ENCODE measurements at regions not wholly inside any gene's neighbourhood (a gene's known extent, or its start where the extent isn't known, plus 50 kb on each side); places are given as distances from the start of the nearest gene placed in this dataset.
A peak's percentile ranks its signal among the peaks of the same experiment; 100 is the strongest.

- ChIA-PET CTCF (no interaction called here), POLR2A (no interaction called here)
- peaks cover 3% of the 10 kb centered on the region; the same call in 1 of the 2 replicates for H3K9me3 ChIP-seq (ENCODE audit: control insufficient read depth, insufficient read depth, low read depth, low read length)
- no peaks in the 10 kb centered on the region for H3K36me3 ChIP-seq (ENCODE audit: control insufficient read depth in 2 of 2, insufficient read depth in 1 of 2, low read length in 2 of 2)
- no peak overlapping the region for H3K27ac ChIP-seq (ENCODE audit: extremely low read depth, low read depth, low read length)
- TF ChIP-seq ZNF785 (tag by site-specific recombination; IDR thresholded peaks at IDR 0.05) (no peak), SETDB1 (IDR thresholded peaks at IDR 0.05; ENCODE audit: insufficient read length, low read length) (peak; percentile 80)
- H3K4me3 ChIP-seq (ENCODE audit: low read depth, low read length), result no peak overlapping the region
- H3K4me1 ChIP-seq (ENCODE audit: control insufficient read depth, insufficient read depth, low read length), result no peaks in the 10 kb centered on the region
These were observed 1195.2 kb downstream of the TBC1D22A start for GRCh38 chr22:47957649-47958048.

GRCh38 chr22:47954107-47954506 lies 1191.7 kb downstream of the TBC1D22A start:
- Histone ChIP-seq H3K27ac (ENCODE audit: extremely low read depth, low read depth, low read length) (no peak overlapping the region), H3K36me3 (ENCODE audit: control insufficient read depth in 2 of 2, insufficient read depth in 1 of 2, low read length in 2 of 2) (no peaks in the 10 kb centered on the region), H3K4me3 (ENCODE audit: low read depth, low read length) (no peak overlapping the region), H3K9me3 (ENCODE audit: control insufficient read depth, insufficient read depth, low read depth, low read length) (peaks cover 3% of the 10 kb centered on the region; the same call in 1 of the 2 replicates), H3K4me1 (ENCODE audit: control insufficient read depth, insufficient read depth, low read length) (no peaks in the 10 kb centered on the region)
- no peak for TF ChIP-seq ZBTB48 (tag by site-specific recombination; IDR thresholded peaks at IDR 0.05)
- no peak for TF ChIP-seq MYNN (tag by site-specific recombination; IDR thresholded peaks at IDR 0.05; ENCODE audit: borderline replicate concordance)
- TF ChIP-seq ZNF529 (tag by site-specific recombination; IDR thresholded peaks at IDR 0.05; ENCODE audit: insufficient replicate concordance), result no peak
- no peak for TF ChIP-seq ZNF473 (tag by site-specific recombination; IDR thresholded peaks at IDR 0.05)
- no peak for TF ChIP-seq CTCF (tag by site-specific recombination; IDR thresholded peaks at IDR 0.05)
- TF ChIP-seq, protein P1, sequence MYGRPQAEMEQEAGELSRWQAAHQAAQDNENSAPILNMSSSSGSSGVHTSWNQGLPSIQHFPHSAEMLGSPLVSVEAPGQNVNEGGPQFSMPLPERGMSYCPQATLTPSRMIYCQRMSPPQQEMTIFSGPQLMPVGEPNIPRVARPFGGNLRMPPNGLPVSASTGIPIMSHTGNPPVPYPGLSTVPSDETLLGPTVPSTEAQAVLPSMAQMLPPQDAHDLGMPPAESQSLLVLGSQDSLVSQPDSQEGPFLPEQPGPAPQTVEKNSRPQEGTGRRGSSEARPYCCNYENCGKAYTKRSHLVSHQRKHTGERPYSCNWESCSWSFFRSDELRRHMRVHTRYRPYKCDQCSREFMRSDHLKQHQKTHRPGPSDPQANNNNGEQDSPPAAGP (tag by site-specific recombination; IDR thresholded peaks at IDR 0.05), result no peak
- ChIA-PET CTCF (no interaction called here), POLR2A (no interaction called here)

GRCh38 chr22:47944941-47945340 lies 1182.5 kb downstream of the TBC1D22A start:
- Histone ChIP-seq H3K9me3 (ENCODE audit: control insufficient read depth, insufficient read depth, low read depth, low read length) (no peaks in the 10 kb centered on the region; the same call in 1 of the 2 replicates), H3K36me3 (ENCODE audit: control insufficient read depth in 2 of 2, insufficient read depth in 1 of 2, low read length in 2 of 2) (no peaks in the 10 kb centered on the region), H3K27ac (ENCODE audit: extremely low read depth, low read depth, low read length) (no peak overlapping the region), H3K4me1 (ENCODE audit: control insufficient read depth, insufficient read depth, low read length) (no peaks in the 10 kb centered on the region), H3K4me3 (ENCODE audit: low read depth, low read length) (no peak overlapping the region)
- TF ChIP-seq ZFHX2 (tag by site-specific recombination; conservative IDR thresholded peaks at IDR 0.05) (no peak), KLF8 (tag by site-specific recombination; IDR thresholded peaks at IDR 0.05) (no peak), KLF9 (tag by site-specific recombination; IDR thresholded peaks at IDR 0.05; ENCODE audit: low read depth) (no peak), ZNF16 (tag by site-specific recombination; IDR thresholded peaks at IDR 0.05; ENCODE audit: low read depth) (no peak), ZNF785 (tag by site-specific recombination; IDR thresholded peaks at IDR 0.05) (no peak), ZNF157 (tag by site-specific recombination; IDR thresholded peaks at IDR 0.05) (no peak), ZNF416 (tag by site-specific recombination; IDR thresholded peaks at IDR 0.05) (no peak), KLF7 (tag by site-specific recombination; IDR thresholded peaks at IDR 0.05; ENCODE audit: borderline replicate concordance) (no peak), ZNF558 (tag by site-specific recombination; IDR thresholded peaks at IDR 0.05) (no peak), ZNF114 (tag by site-specific recombination; IDR thresholded peaks at IDR 0.05) (no peak)
- TF ChIP-seq, protein P2, sequence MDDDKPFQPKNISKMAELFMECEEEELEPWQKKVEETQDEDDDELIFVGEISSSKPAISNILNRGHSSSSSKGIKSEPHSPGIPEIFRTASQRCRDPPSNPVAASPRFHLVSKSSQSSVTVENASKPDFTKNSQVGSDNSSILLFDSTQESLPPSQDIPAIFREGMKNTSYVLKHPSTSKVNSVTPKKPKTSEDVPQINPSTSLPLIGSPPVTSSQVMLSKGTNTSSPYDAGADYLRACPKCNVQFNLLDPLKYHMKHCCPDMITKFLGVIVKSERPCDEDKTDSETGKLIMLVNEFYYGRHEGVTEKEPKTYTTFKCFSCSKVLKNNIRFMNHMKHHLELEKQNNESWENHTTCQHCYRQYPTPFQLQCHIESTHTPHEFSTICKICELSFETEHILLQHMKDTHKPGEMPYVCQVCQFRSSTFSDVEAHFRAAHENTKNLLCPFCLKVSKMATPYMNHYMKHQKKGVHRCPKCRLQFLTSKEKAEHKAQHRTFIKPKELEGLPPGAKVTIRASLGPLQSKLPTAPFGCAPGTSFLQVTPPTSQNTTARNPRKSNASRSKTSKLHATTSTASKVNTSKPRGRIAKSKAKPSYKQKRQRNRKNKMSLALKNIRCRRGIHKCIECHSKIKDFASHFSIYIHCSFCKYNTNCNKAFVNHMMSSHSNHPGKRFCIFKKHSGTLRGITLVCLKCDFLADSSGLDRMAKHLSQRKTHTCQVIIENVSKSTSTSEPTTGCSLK (tag by site-specific recombination; IDR thresholded peaks at IDR 0.05), result no peak
- TF ChIP-seq, protein P3, sequence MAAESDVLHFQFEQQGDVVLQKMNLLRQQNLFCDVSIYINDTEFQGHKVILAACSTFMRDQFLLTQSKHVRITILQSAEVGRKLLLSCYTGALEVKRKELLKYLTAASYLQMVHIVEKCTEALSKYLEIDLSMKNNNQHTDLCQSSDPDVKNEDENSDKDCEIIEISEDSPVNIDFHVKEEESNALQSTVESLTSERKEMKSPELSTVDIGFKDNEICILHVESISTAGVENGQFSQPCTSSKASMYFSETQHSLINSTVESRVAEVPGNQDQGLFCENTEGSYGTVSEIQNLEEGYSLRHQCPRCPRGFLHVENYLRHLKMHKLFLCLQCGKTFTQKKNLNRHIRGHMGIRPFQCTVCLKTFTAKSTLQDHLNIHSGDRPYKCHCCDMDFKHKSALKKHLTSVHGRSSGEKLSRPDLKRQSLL (tag by site-specific recombination; IDR thresholded peaks at IDR 0.05), result no peak
- ChIA-PET CTCF (interaction anchor here (0.6 to 0.7 kb wide), 2 partner anchors 11 to 381 kb away, joined by 3 read pairs; no protein-coding TSS in a partner anchor), POLR2A (no interaction called here)
